Breast epithelium (tissue), 3 donors: ENCODE measurements at regions not wholly inside any gene's neighbourhood (a gene's known extent, or its start where the extent isn't known, plus 50 kb on each side); places are given as distances from the start of the nearest gene placed in this dataset.

Experiments used
- CTCF ChIP-seq, 3 donors: fragments of 450-650 bp; IDR thresholded peaks; one replicate each; pipeline ENCODE4 v1.5.1; 2016 to 2017; ENCODE audit warnings: antibody characterized with exemption in 3 of 3, mild to moderate bottlenecking in 3 of 3, moderate library complexity in 3 of 3
- POLR2A ChIP-seq: fragments of 450-650 bp; IDR thresholded peaks from one replicate; pipeline ENCODE4 v1.6.1; 2016; ENCODE audit warnings: antibody characterized with exemption, mild to moderate bottlenecking, moderate library complexity

DNA sequence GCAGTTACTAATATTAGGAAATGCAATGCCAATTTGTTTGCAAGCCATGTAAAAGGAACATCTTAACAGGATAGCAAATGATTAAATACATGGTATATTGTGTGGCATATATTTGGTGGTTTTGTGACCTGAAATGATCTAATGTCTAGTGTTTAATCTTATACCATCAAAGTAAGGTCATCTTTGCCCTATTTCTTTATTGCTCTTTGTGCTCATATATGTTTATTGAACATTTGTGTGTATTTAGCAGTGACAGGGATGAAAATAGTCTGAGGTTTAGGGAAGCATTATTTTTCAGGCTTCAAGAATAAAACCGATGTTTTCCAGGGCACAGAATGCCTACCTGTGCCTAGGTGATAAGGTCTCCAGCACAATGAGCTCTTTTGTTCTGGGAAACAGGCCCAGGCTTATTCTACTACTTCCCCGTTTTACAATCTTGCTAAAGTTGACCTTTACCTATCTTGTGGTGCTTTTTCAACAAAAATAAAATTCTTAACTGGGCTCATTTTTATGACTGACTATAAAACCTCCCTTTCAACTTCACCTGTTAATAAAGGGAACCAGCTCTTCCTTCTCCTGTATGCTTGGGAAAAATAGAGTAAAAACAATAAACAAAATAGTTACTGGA lies 105.6 kb upstream of the ANKH start:
- TF ChIP-seq CTCF (IDR thresholded peaks at IDR 0.05) = no peak
- no peak for TF ChIP-seq POLR2A
